ENCODE measurements at regions not wholly inside any gene's neighbourhood (a gene's known extent, or its start where the extent isn't known, plus 50 kb on each side); places are given as distances from the start of the nearest gene placed in this dataset.
"Not testable (repeated sequence)": the region's sequence is repeated elsewhere in the genome, so short reads cannot be mapped to it uniquely, and the experiment has no call there.

- not testable (repeated sequence) for DNase-seq
Measured at GRCh38 chr9:26664087-26664773, 228.4 kb downstream of the CAAP1 start.

- no peak for DNase-seq
Measured at GRCh38 chr9:26662476-26662875, 230.1 kb downstream of the CAAP1 start.

- no peak for DNase-seq
Measured at GRCh38 chr9:26658476-26658875, 234.1 kb downstream of the CAAP1 start.

GRCh38 chr9:26657958-26658357, 234.6 kb downstream of the CAAP1 start:
- no peak for DNase-seq

- DNase-seq = no peak
Measured at GRCh38 chr9:26656003-26656870, 236.4 kb downstream of the CAAP1 start.

- no peak for DNase-seq
Measured at GRCh38 chr9:26655166-26655565, 237.4 kb downstream of the CAAP1 start.

- no peak for DNase-seq
Measured at GRCh38 chr9:26650325-26650724, 242.3 kb downstream of the CAAP1 start.

- DNase-seq = no peak
Measured at GRCh38 chr9:26643826-26644225, 248.8 kb downstream of the CAAP1 start.

GRCh38 chr9:26639761-26640160, 252.8 kb downstream of the CAAP1 start:
- no peak for DNase-seq

GRCh38 chr9:26637101-26637500, 255.5 kb downstream of the CAAP1 start:
- DNase-seq = no peak

- peak; percentile 58 for DNase-seq
Measured at GRCh38 chr9:26613851-26614350, 278.7 kb downstream of the CAAP1 start.

GRCh38 chr9:26612211-26612610, 280.4 kb downstream of the CAAP1 start:
- DNase-seq = no peak

GRCh38 chr9:26606756-26607155, 285.8 kb downstream of the CAAP1 start:
- DNase-seq = no peak

GRCh38 chr9:26605367-26605766, 287.2 kb downstream of the CAAP1 start:
- DNase-seq = no peak

- DNase-seq = no peak
Measured at GRCh38 chr9:26604076-26604662, 288.4 kb downstream of the CAAP1 start.

- no peak for DNase-seq
Measured at GRCh38 chr9:26603617-26604016, 289.0 kb downstream of the CAAP1 start.

GRCh38 chr9:26597542-26598149, 295.0 kb downstream of the CAAP1 start:
- no peak for DNase-seq

GRCh38 chr9:26579056-26579455, 313.5 kb downstream of the CAAP1 start:
- no peak for DNase-seq

- no peak for DNase-seq
Measured at GRCh38 chr9:26574898-26575440, 317.6 kb downstream of the CAAP1 start.

GRCh38 chr9:26574256-26574655, 318.3 kb downstream of the CAAP1 start:
- DNase-seq = no peak

- no peak for DNase-seq
Measured at GRCh38 chr9:26567976-26568375, 324.6 kb downstream of the CAAP1 start.

GRCh38 chr9:26566141-26566540, 326.5 kb downstream of the CAAP1 start:
- DNase-seq = no peak

- DNase-seq = no peak
Measured at GRCh38 chr9:26565118-26565517, 327.5 kb downstream of the CAAP1 start.
